ENCODE measurements at regions not wholly inside any gene's neighbourhood (a gene's known extent, or its start where the extent isn't known, plus 50 kb on each side); places are given as distances from the start of the nearest gene placed in this dataset.

- TF ChIP-seq CTCF (IDR thresholded peaks at IDR 0.05; ENCODE audit: extremely low read depth, insufficient read depth, missing control alignments) = no peak
- DNase-seq (ENCODE audit: low spot score) = no peak
- in situ Hi-C loops (cut with MboI; ENCODE audit: low pct_unique_long_range_greater_than_20kb, low sequenced_read_pairs, unreplicated experiment) = no loop called here
Observed at GRCh38 chr1:79682478-79682877, 675.9 kb upstream of the ADGRL4 start.

GRCh38 chr1:79681382-79681781 is 674.9 kb upstream of the ADGRL4 start:
- DNase-seq (ENCODE audit: low spot score) = no peak
- TF ChIP-seq CTCF (IDR thresholded peaks at IDR 0.05; ENCODE audit: extremely low read depth, insufficient read depth, missing control alignments) = no peak
- in situ Hi-C loops (cut with MboI; ENCODE audit: low pct_unique_long_range_greater_than_20kb, low sequenced_read_pairs, unreplicated experiment) = no loop called here

- DNase-seq (ENCODE audit: low spot score) = no peak
- no peak for TF ChIP-seq CTCF (IDR thresholded peaks at IDR 0.05; ENCODE audit: extremely low read depth, insufficient read depth, missing control alignments)
- in situ Hi-C loops (cut with MboI; ENCODE audit: low pct_unique_long_range_greater_than_20kb, low sequenced_read_pairs, unreplicated experiment) = no loop called here
Observed at GRCh38 chr1:79679916-79680315, 673.4 kb upstream of the ADGRL4 start.

- peak; percentile 26 for DNase-seq (ENCODE audit: low spot score)
- in situ Hi-C loops (cut with MboI; ENCODE audit: low pct_unique_long_range_greater_than_20kb, low sequenced_read_pairs, unreplicated experiment) = no loop called here
- no peak for TF ChIP-seq CTCF (IDR thresholded peaks at IDR 0.05; ENCODE audit: extremely low read depth, insufficient read depth, missing control alignments)
Observed at GRCh38 chr1:79667848-79668696, 661.5 kb upstream of the ADGRL4 start.

GRCh38 chr1:79667166-79667565 is 660.6 kb upstream of the ADGRL4 start:
- DNase-seq (ENCODE audit: low spot score) = no peak
- TF ChIP-seq CTCF (IDR thresholded peaks at IDR 0.05; ENCODE audit: extremely low read depth, insufficient read depth, missing control alignments) = no peak
- in situ Hi-C loops (cut with MboI; ENCODE audit: low pct_unique_long_range_greater_than_20kb, low sequenced_read_pairs, unreplicated experiment) = no loop called here

- no peak for TF ChIP-seq CTCF (IDR thresholded peaks at IDR 0.05; ENCODE audit: extremely low read depth, insufficient read depth, missing control alignments)
- in situ Hi-C loops (cut with MboI; ENCODE audit: low pct_unique_long_range_greater_than_20kb, low sequenced_read_pairs, unreplicated experiment) = no loop called here
- DNase-seq (ENCODE audit: low spot score) = no peak
Observed at GRCh38 chr1:79663916-79664315, 657.4 kb upstream of the ADGRL4 start.

Measured in GM13977 (cell line).